ENCODE measurements at regions not wholly inside any gene's neighbourhood (a gene's known extent, or its start where the extent isn't known, plus 50 kb on each side); places are given as distances from the start of the nearest gene placed in this dataset.
A peak's percentile ranks its signal among the peaks of the same experiment; 100 is the strongest.

- DNase-seq = no peak
These were observed 511.5 kb upstream of the FAM241A start for GRCh38 chr4:111633663-111634266.

GRCh38 chr4:111635646-111636045 lies 509.6 kb upstream of the FAM241A start:
- no peak for DNase-seq

- DNase-seq = no peak
These were observed 508.2 kb upstream of the FAM241A start for GRCh38 chr4:111636961-111637585.

GRCh38 chr4:111639120-111639690 lies 506.0 kb upstream of the FAM241A start:
- DNase-seq = no peak

DNA sequence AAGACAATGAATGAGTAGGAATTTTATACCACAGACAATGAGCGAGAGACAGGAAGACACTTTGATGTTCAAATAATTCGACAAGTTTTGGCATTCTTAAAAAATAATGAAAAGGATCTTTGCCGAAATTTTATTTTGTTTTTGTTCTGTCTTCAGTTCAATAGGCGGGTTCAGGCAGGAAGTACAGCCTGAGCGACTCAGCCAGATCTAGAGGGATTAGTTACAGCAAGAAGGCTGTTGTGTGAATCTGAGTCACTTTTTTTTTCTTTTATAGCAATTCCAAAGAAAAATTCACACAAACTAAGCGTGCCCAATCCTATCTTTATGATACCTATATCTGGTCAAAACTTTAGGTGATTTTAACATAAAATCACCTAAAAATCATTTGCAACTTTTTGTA lies 505.4 kb upstream of the FAM241A start:
- DNase-seq = no peak

GRCh38 chr4:111641813-111642579 lies 503.3 kb upstream of the FAM241A start:
- DNase-seq = peak; percentile 2

GRCh38 chr4:111648056-111648455 lies 497.2 kb upstream of the FAM241A start:
- DNase-seq = no peak

DNA sequence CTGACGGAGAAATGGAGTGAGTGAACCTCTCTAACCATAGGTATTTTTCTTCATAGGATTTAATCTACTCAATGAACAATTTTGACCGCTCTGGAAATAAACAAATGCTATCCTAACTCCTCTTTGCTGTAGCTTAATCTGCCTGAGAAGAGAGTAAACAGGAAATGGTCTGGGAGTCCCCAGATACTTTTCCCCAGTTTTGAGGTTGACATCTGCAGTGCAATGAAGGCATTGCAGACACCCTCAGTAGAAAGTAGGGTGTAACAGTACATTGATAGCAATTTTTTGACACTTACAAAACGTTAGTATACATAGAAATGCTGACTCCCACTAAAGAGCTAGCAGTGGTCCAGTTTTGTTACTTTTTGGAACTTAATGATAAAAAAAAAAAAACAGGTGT lies 495.9 kb upstream of the FAM241A start:
- no peak for DNase-seq

- DNase-seq = no peak
These were observed 495.1 kb upstream of the FAM241A start for GRCh38 chr4:111650146-111650545.

GRCh38 chr4:111650674-111651086 lies 494.6 kb upstream of the FAM241A start:
- DNase-seq = no peak

DNA sequence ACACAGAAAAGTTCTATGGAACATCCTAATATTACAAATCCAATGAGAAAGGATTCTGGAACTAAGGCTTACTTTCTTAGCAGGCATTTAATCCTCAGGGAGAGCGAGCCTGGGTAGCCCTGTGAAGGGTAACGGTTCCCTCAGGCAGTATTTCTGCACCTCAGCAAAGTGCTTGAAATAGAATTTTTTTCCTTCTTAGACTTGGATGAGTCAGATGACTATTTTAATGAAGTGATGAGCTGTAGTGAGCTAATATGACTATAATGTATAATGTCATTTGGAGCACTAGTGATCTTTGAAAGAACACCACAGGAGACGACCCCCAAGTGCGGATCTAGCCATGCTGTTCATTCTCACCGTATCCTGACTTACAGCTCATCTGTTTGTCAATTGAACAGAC lies 493.0 kb upstream of the FAM241A start:
- no peak for DNase-seq

- no peak for DNase-seq
These were observed 492.3 kb upstream of the FAM241A start for GRCh38 chr4:111652986-111653385.

- DNase-seq = no peak
These were observed 482.8 kb upstream of the FAM241A start for GRCh38 chr4:111662496-111662895.

- no peak for DNase-seq
These were observed 480.8 kb upstream of the FAM241A start for GRCh38 chr4:111664308-111664945.

- DNase-seq = no peak
These were observed 478.4 kb upstream of the FAM241A start for GRCh38 chr4:111666826-111667360.

DNA sequence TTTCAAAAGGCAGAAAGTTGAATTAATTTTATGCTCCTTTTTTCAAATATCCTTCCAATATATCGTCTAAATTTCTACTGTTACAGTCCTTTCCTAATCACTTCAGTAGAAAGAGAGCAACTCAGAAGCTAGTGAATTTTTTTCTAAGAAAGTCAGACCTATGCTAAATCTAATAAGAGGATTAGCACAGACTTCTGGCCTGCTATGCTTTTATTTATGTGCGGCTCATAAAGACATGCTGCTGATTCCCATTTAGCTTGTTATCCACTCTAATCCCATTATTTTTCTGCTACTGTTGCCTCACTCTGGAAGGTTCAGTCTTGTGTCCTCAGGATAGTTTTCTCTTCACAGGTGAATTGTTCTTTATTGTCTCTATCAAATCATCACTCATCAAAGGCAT lies 473.5 kb upstream of the FAM241A start:
- no peak for DNase-seq

DNA sequence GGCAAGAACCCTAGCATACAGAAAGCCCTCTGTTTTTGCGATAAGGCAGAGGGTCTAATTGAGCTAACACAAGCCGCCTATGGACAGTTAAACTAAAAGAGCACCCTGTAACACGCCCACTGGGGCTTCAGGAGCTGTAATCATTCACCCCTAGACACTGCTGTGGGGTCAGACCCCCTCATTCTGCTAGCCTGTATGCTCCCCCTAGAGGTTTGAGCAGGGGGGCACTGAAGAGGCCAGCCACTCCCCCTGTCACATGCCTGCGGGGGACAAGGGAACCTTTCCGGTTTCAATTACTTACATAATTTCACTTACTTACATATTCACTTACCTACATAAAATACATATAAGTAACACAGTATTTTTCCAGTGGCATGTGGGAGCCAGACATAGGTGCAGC lies 469.5 kb upstream of the FAM241A start:
- DNase-seq = no peak

GRCh38 chr4:111676533-111676932 lies 468.7 kb upstream of the FAM241A start:
- no peak for DNase-seq

DNA sequence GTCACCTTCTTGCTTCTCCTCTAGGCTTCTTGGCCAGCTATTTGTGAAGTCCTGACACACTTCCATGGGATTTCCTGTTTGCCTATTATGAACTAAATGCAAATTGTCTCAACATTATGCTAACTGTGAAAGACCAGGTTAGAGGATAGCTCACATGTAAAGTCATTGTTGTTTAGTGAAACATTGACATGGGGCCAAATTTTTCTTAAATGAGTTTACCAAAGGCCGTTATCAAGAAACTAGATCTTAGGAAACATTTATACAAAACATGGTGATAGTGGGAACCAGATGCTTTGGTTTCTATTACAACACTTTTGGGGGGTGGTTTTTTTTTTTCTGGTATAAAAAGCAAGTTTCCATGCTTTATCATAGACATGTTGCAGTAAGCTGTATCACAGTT lies 466.8 kb upstream of the FAM241A start:
- DNase-seq = no peak

DNA sequence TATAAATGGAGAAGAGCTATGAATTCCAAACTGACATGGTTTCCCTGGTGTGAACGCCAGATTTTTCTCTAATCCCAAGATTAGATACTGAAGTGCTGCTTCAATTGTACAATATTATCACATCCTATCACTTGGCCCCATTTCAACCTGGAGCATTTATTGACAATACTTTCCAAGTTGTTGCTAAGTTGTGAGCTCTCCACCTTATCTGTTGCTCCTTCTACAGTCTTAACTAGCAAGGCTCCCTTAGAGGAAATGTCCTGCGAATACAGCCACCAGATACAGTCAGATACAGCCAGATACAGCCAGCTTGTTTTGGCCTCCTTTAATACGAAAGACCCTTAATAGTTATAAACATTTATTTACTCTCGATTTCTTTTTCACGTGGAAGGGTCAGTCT lies 466.3 kb upstream of the FAM241A start:
- no peak for DNase-seq

DNA sequence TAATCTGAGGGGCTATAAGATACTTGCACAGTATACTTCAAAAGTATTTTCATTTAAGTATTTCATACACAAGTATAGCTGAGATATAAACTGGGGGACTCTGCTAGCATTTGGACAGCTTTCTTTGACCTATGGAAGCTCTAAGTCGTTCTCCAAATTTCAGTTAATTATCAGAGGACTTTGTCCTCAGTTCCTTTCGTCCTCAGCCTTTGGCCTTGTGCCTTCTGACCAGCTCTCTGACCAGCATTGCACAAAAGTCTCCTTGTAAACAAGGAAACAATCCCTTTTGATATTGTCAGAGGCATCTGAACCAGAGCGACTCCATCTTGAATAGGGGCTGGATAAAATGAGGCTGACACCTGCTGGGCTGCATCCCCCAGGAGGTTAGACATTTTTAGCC lies 464.0 kb upstream of the FAM241A start:
- no peak for DNase-seq

- no peak for DNase-seq
These were observed 463.5 kb upstream of the FAM241A start for GRCh38 chr4:111681751-111682150.

DNA sequence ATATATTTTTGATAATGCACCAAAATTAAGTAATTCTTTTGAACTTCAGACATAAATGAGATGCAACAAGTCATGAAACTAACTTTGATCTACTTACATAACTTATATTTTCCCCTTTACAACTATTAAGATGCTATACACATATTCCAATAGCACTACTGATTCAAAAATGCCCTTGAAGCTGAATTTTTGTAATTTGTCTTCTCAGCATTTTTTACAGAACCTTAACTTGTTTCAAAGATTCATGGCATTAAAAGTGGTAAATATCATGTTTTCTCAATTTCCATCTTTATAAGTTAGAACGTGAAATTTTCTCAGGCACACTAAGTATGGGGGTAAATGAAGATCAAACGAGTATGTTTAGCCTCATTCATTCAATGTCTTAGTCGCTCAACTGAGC lies 460.0 kb upstream of the FAM241A start:
- no peak for DNase-seq

All from NCI-H2029 (cell line).